AG10803 (cell line): ENCODE measurements at regions not wholly inside any gene's neighbourhood (a gene's known extent, or its start where the extent isn't known, plus 50 kb on each side); places are given as distances from the start of the nearest gene placed in this dataset.

Experiments
- DNase-seq: peaks from one replicate; pipeline ENCODE4 v3.0.0; 2010; ENCODE audit warnings: low read depth
- H3K4me3 ChIP-seq: 2 replicates; pipeline ENCODE4 v1.5.1; 2011; ENCODE audit warnings: mild to moderate bottlenecking, low read length, control low read depth
- TF ChIP-seq, protein P1 (sequence below): conservative IDR thresholded peaks from 2 replicates; pipeline ENCODE4 v1.5.1; 2011; ENCODE audit warnings: mild to moderate bottlenecking, low read length, control low read depth, inconsistent platforms

DNA sequence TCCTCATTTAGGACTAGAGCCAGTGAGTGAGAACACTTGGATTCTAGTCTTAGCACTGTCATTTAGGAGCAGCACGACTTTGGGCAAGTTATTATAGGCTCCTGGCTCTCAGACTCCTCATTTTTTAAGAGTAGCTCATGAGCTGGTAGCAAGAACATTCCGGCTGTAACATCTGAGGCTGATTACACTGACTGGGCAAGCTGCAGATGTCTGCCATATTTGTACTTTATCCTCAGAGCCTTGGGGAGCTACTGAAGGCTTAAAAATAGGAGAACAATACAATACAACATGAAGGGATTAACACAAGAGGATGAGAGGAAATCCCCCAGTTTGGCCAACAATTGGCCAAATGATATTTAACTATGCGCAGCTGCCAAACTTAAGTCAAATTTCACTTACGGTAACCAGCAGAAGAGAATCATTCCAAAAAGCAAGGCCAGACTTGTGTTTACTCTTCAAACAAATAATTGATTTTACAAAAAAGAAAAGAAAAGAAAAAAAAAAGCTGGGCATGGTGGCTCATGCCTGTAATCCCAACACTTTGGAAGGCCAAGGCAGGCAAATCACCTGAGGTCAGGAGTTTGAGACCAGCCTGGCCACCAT, 113.1 kb upstream of the ARHGAP42 start:
- DNase-seq, result peak; percentile 45
- H3K4me3 ChIP-seq, result no peak overlapping the region
- TF ChIP-seq, protein P1, sequence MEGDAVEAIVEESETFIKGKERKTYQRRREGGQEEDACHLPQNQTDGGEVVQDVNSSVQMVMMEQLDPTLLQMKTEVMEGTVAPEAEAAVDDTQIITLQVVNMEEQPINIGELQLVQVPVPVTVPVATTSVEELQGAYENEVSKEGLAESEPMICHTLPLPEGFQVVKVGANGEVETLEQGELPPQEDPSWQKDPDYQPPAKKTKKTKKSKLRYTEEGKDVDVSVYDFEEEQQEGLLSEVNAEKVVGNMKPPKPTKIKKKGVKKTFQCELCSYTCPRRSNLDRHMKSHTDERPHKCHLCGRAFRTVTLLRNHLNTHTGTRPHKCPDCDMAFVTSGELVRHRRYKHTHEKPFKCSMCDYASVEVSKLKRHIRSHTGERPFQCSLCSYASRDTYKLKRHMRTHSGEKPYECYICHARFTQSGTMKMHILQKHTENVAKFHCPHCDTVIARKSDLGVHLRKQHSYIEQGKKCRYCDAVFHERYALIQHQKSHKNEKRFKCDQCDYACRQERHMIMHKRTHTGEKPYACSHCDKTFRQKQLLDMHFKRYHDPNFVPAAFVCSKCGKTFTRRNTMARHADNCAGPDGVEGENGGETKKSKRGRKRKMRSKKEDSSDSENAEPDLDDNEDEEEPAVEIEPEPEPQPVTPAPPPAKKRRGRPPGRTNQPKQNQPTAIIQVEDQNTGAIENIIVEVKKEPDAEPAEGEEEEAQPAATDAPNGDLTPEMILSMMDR, result no peak

DNA sequence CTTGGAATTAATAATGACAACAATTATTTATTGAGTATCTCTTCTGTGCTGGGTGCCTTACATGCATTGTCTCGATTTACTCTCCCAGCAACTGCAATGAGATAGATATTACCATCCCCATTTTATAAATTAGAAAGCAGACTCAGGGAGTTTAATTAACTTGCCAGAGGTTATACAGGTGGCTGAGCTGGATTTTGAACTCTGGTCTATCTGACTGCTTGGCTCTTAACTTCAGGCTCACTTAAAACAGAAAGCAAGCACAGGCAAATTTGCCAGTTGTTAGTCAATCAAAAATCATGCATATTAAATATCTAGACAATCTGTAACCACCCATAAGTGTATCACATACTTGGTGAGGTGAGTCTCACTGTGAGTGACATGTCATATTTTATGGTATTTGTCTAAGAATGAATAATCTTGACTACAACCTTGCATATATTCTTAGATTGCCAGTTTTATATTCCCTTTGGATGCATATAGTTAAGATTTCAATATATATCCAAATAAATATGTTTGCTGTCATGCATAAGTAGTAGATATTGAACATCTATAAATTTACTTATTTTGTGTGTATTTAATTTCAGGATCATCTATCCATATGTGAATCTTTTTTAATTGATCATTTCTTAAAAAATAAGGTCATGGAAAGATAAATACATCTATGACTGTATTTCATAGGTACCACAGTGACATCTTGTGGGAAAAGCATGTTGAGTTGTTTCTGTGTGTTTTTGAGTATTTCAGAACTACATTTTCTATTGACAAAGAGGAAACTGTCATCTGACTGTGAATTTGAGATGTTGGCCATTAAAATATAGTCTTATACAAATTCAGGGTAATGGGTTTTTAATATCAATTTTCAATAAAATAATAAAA, 112.0 kb upstream of the ARHGAP42 start:
- TF ChIP-seq, protein P1, result peak; percentile 39
- DNase-seq, result peak; percentile 10
- no peak overlapping the region for H3K4me3 ChIP-seq

DNA sequence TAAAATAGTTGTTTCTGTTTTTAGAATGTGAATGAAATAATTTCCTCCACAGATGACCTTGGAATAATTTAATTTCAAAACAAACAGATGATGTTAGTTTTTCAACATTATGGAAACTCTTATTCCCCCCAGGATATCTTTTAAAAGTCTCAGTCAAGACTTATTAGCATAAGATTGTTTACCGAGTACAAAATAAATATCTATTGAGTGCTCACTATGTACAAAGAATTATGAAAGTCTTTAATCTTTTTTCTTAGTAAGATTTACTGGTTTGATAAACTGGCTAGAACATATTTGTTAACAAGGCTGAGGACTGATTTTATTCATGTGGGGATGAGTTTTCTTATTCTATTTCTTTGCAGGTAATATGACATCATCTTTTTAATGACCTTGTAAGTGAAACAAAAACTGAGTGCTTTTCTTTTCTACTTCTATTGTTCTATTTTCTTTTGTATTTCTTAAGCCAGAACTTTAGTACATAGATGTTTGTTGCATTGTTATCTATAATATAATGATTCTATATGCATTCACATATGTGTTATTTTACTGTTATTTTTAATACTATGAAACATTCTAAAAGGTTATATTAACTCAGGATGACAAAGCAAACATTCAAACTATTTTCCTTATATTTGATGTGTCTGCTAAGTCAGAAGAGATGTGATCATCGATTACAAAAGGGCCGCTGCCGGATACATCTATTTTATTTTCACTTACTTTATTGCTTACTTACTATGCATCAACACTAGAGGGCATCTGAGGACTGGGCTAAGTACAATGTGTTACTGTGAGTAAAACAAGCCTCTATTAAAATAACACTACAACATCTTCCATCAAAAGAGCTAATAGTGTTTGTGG, 111.0 kb upstream of the ARHGAP42 start:
- TF ChIP-seq, protein P1, result peak; percentile 93
- peak; percentile 63 for DNase-seq
- no peak overlapping the region for H3K4me3 ChIP-seq

- H3K4me3 ChIP-seq, result no peak overlapping the region
- TF ChIP-seq, protein P1, result no peak
- DNase-seq, result no peak
Observed at GRCh38 chr11:100576718-100577021, 110.4 kb upstream of the ARHGAP42 start.

- H3K4me3 ChIP-seq, result no peak overlapping the region
- TF ChIP-seq, protein P1, result no peak
- no peak for DNase-seq
Observed at GRCh38 chr11:100578831-100579311, 108.2 kb upstream of the ARHGAP42 start.

- H3K4me3 ChIP-seq, result no peak overlapping the region
- DNase-seq, result no peak
- TF ChIP-seq, protein P1, result no peak
Observed at GRCh38 chr11:100581318-100581717, 105.8 kb upstream of the ARHGAP42 start.
